SU-DHL-6 (cell line): ENCODE measurements at regions not wholly inside any gene's neighbourhood (a gene's known extent, or its start where the extent isn't known, plus 50 kb on each side); places are given as distances from the start of the nearest gene placed in this dataset.

Experiments used
- H2AFZ ChIP-seq: fragments of 200-600 bp; sonication (generic); 2 replicates; pipeline ENCODE4 v1.6.1; 2014; ENCODE audit warnings: low read depth, mild to moderate bottlenecking, moderate library complexity, mixed read lengths, antibody characterized with exemption, low read length; ENCODE audit not compliant: severe bottlenecking
- H3F3A ChIP-seq: fragments of 200-600 bp; shearing (Covaris generic); 2 replicates; pipeline ENCODE4 v1.6.0; 2016; ENCODE audit warnings: antibody characterized with exemption, mild to moderate bottlenecking; ENCODE audit not compliant: insufficient read depth
- H3K27ac ChIP-seq: fragments of 200-600 bp; sonication (generic); 2 replicates; pipeline ENCODE4 v1.5.1; 2016; ENCODE audit warnings: low read depth, mild to moderate bottlenecking, low read length, moderate library complexity, mixed read lengths
- H3K27me3 ChIP-seq: fragments of 200-600 bp; sonication (generic), shearing (Covaris generic); 2 replicates; pipeline ENCODE4 v1.6.0; 2014; ENCODE audit warnings: mild to moderate bottlenecking, low read length
- H3K36me3 ChIP-seq: fragments of 200-600 bp; sonication (generic); 2 replicates; pipeline ENCODE4 v1.6.1; 2014; ENCODE audit warnings: mild to moderate bottlenecking, low read length, mixed read lengths
- H3K4me2 ChIP-seq: fragments of 300-600, 200-600 bp; shearing (Covaris generic), sonication (generic); 2 replicates; pipeline ENCODE4 v1.6.0; 2014; ENCODE audit warnings: low read length, low read depth, mild to moderate bottlenecking; ENCODE audit not compliant: poor library complexity, severe bottlenecking
- H3K4me3 ChIP-seq: fragments of 200-600 bp; sonication (generic); 2 replicates; pipeline ENCODE4 v1.5.1; 2014; ENCODE audit warnings: antibody characterized with exemption, low read length, mild to moderate bottlenecking, mixed read lengths; ENCODE audit not compliant: insufficient read depth, poor library complexity, severe bottlenecking
- H3K79me2 ChIP-seq: fragments of 200-600 bp; sonication (generic); 2 replicates; pipeline ENCODE4 v1.6.1; 2014; ENCODE audit warnings: mild to moderate bottlenecking, low read length, moderate library complexity; ENCODE audit not compliant: insufficient read depth
- H3K9ac ChIP-seq: fragments of 200-600 bp; sonication (generic); 2 replicates; pipeline ENCODE4 v1.7.0; 2014; ENCODE audit warnings: mild to moderate bottlenecking, low read length
- H3K9me2 ChIP-seq: fragments of 200-600 bp; sonication (generic); replicated peaks from 2 replicates; pipeline ENCODE4 v1.6.1; 2014; ENCODE audit warnings: low read length; ENCODE audit not compliant: insufficient read depth
- H3K9me3 ChIP-seq: fragments of 200-600 bp; sonication (generic); 2 replicates; pipeline ENCODE4 v1.6.1; 2014; ENCODE audit warnings: low read length, mixed read lengths; ENCODE audit not compliant: insufficient read depth
- H4K20me1 ChIP-seq: fragments of 200-600 bp; sonication (generic); 2 replicates; pipeline ENCODE4 v1.6.1; 2014; ENCODE audit warnings: low read depth, mild to moderate bottlenecking, antibody characterized with exemption, low read length, moderate library complexity, mixed read lengths
- CTCF ChIP-seq: fragments of 200-600 bp; sonication (generic); IDR thresholded peaks from one replicate; pipeline ENCODE4 v1.5.1; 2017; ENCODE audit warnings: antibody characterized with exemption, mild to moderate bottlenecking, low read length, moderate library complexity; ENCODE audit not compliant: insufficient read depth, poor library complexity, severe bottlenecking
- EZH2phosphoT487 ChIP-seq: fragments of 200-600 bp; sonication (generic), shearing (Covaris generic); conservative IDR thresholded peaks from 2 replicates; pipeline ENCODE4 v1.6.1; 2018; ENCODE audit warnings: mild to moderate bottlenecking, antibody characterized with exemption, low read length, moderate library complexity, mixed read lengths

- no peaks in the 10 kb centered on the region for H3F3A ChIP-seq
- H3K36me3 ChIP-seq: no peaks in the 10 kb centered on the region
- no peaks in the 10 kb centered on the region for H4K20me1 ChIP-seq
- TF ChIP-seq EZH2phosphoT487: no peak
- no peak for TF ChIP-seq CTCF
- H3K9me2 ChIP-seq: no peaks in the 10 kb centered on the region
- no peak overlapping the region for H3K27ac ChIP-seq
- no peaks in the 10 kb centered on the region for H3K79me2 ChIP-seq
- no peak overlapping the region for H3K4me3 ChIP-seq
- no peaks in the 10 kb centered on the region for H3K9me3 ChIP-seq
- H2AFZ ChIP-seq: no peak overlapping the region
- H3K27me3 ChIP-seq: no peaks in the 10 kb centered on the region
- no peak overlapping the region for H3K4me2 ChIP-seq
- no peak overlapping the region for H3K9ac ChIP-seq
Measured at GRCh38 chr20:11274141-11274594, 600.4 kb upstream of the JAG1 start.

- no peaks in the 10 kb centered on the region for H3K27me3 ChIP-seq
- no peak overlapping the region for H3K4me3 ChIP-seq
- H2AFZ ChIP-seq: no peak overlapping the region
- no peaks in the 10 kb centered on the region for H3K79me2 ChIP-seq
- no peaks in the 10 kb centered on the region for H3F3A ChIP-seq
- no peaks in the 10 kb centered on the region for H3K9me2 ChIP-seq
- H4K20me1 ChIP-seq: no peaks in the 10 kb centered on the region
- H3K27ac ChIP-seq: no peak overlapping the region
- no peak overlapping the region for H3K4me2 ChIP-seq
- TF ChIP-seq EZH2phosphoT487 (no peak), CTCF (no peak)
- H3K9ac ChIP-seq: no peak overlapping the region
- H3K36me3 ChIP-seq: no peaks in the 10 kb centered on the region
- no peaks in the 10 kb centered on the region for H3K9me3 ChIP-seq
Measured at GRCh38 chr20:11275740-11276139, 601.9 kb upstream of the JAG1 start.

DNA sequence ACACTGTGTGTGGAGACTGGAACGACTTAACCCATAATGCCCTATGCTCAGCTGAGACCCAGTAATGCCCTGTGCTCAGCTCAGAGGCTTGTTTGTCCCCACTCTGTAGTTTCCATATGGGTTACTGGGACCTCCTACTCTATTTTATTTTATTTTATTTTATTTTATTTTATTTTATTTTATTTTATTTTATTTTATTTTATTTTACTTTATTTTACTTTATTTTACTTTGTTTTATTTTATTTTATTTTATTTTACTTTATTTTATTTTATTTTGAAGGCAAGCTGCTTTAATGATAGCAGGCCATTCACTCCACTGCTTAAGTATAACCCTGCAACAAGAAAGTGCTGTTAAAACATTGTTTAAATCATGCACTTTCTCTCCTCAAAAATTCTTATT lies 603.4 kb upstream of the JAG1 start:
- no peaks in the 10 kb centered on the region for H4K20me1 ChIP-seq
- H3K27me3 ChIP-seq: no peaks in the 10 kb centered on the region
- no peak overlapping the region for H3K4me2 ChIP-seq
- no peaks in the 10 kb centered on the region for H3K9me3 ChIP-seq
- H2AFZ ChIP-seq: no peak overlapping the region
- no peak overlapping the region for H3K4me3 ChIP-seq
- H3K27ac ChIP-seq: no peak overlapping the region
- H3K9ac ChIP-seq: no peak overlapping the region
- no peaks in the 10 kb centered on the region for H3K9me2 ChIP-seq
- H3F3A ChIP-seq: no peaks in the 10 kb centered on the region
- TF ChIP-seq CTCF (no peak), EZH2phosphoT487 (no peak)
- no peaks in the 10 kb centered on the region for H3K36me3 ChIP-seq
- H3K79me2 ChIP-seq: no peaks in the 10 kb centered on the region

DNA sequence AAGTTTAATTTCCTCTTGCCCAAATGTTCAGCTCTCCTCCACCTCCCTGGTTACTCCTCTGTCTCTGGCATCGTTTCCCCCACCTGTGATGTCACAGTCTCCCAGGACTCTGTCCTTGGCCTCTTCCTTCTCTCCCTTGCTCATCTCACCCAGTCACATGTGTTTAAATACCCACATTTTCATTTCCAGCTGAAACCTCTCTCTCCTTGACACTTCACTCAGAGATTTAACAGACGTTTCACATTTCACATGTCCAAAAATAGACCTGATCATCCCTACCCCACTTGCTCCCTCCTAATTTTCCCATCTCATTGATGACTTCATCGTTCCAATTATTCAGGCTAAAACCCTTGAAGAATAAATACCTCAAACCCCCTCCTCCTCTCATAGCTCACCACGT lies 604.1 kb upstream of the JAG1 start:
- Histone ChIP-seq H3K27ac (no peak overlapping the region), H3K9me3 (no peaks in the 10 kb centered on the region), H3K27me3 (no peaks in the 10 kb centered on the region), H3K36me3 (no peaks in the 10 kb centered on the region), H3K9ac (no peak overlapping the region), H3K9me2 (no peaks in the 10 kb centered on the region), H3K4me3 (no peak overlapping the region), H3K4me2 (no peak overlapping the region), H3K79me2 (no peaks in the 10 kb centered on the region), H3F3A (no peaks in the 10 kb centered on the region), H2AFZ (no peak overlapping the region), H4K20me1 (no peaks in the 10 kb centered on the region)
- no peak for TF ChIP-seq CTCF
- no peak for TF ChIP-seq EZH2phosphoT487
